ENCODE measurements at regions not wholly inside any gene's neighbourhood (a gene's known extent, or its start where the extent isn't known, plus 50 kb on each side); places are given as distances from the start of the nearest gene placed in this dataset.

GRCh38 chr22:47257566-47257965 lies 495.1 kb downstream of the TBC1D22A start:
- no peak for DNase-seq

GRCh38 chr22:47251911-47252310 lies 489.5 kb downstream of the TBC1D22A start:
- DNase-seq = no peak

- no peak for DNase-seq
These were observed 488.7 kb downstream of the TBC1D22A start for GRCh38 chr22:47250995-47251765.

GRCh38 chr22:47249370-47249928 lies 487.0 kb downstream of the TBC1D22A start:
- DNase-seq = no peak

DNA sequence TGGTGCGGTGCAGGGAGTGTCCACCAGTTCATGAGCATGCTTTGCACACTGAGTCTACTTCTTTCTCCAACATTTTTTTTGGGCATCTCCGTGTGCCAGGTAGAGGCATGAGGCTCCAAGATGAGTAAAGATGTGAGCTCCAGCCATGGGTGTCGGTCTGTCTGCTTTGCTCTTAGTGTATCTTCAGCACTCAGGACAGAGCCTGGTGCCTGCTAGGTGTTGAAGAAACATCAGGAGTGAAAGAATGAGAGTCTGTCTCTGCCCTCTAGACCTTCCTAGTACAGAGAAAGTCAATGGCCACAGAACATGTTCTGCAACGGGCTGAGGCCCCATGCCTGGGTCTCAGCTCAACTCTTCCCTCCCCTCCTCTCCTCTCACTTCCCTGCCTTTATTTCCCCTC lies 486.5 kb downstream of the TBC1D22A start:
- DNase-seq = no peak

GRCh38 chr22:47247579-47248240 lies 485.3 kb downstream of the TBC1D22A start:
- no peak for DNase-seq

GRCh38 chr22:47245786-47246185 lies 483.3 kb downstream of the TBC1D22A start:
- no peak for DNase-seq

GRCh38 chr22:47245286-47245685 lies 482.8 kb downstream of the TBC1D22A start:
- DNase-seq = no peak

DNA sequence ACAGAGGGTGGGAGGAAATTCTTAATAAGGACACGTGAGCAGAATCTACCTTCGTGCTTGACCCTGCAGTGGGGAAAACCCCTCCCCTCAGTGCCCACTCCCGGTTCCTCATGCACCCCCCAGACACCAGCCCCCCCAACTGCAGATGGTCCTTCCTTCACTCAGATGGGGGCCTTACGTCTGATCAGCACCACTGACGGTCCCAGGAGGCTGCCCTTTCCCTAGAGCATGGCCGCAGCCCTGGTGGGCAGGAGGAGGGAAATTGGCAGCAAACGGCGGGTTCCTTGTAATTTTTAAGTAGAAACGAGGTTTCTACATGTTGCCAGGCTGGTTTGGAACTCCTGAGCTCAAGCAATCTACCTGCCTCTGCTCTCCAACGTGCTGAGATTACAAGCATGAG lies 477.7 kb downstream of the TBC1D22A start:
- no peak for DNase-seq

DNA sequence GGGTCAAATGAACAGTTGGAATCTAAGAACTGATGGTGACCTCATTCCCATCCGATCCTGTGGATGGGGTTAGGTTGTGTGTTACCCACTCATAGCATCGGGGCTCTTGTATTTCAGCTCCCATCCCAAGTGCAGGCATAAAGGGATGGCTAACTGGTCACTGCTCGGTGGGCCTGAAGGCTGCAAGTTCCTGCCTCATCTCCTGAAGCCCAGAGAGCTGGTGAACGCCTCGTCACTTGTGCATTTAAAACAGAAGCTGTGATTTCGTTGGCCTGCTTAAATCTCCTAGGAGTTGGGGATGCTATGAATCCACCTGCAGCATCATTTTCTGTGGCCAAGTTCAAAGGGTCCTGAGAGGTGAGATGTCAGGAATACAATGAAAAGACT lies 477.0 kb downstream of the TBC1D22A start:
- DNase-seq = no peak

GRCh38 chr22:47238690-47239473 lies 476.4 kb downstream of the TBC1D22A start:
- DNase-seq = no peak

GRCh38 chr22:47237890-47238480 lies 475.5 kb downstream of the TBC1D22A start:
- no peak for DNase-seq

DNA sequence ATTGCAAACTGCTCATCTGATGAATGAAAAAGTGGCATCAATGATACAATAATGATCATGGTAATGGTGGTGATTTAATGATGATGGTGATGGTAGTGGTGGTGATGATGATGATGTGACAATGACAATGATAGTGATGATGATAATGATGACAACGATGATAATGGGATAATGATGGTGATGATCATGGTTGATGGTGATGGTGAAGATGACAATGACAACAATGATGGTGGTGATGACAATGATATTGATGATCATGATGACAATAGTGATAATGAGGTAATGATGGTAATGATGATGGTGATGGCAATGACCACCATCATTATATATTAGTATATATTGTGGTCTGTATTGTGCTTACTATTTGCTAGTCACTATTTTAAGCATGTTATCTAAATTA lies 474.3 kb downstream of the TBC1D22A start:
- no peak for DNase-seq

GRCh38 chr22:47236161-47236560 lies 473.7 kb downstream of the TBC1D22A start:
- DNase-seq = no peak

DNA sequence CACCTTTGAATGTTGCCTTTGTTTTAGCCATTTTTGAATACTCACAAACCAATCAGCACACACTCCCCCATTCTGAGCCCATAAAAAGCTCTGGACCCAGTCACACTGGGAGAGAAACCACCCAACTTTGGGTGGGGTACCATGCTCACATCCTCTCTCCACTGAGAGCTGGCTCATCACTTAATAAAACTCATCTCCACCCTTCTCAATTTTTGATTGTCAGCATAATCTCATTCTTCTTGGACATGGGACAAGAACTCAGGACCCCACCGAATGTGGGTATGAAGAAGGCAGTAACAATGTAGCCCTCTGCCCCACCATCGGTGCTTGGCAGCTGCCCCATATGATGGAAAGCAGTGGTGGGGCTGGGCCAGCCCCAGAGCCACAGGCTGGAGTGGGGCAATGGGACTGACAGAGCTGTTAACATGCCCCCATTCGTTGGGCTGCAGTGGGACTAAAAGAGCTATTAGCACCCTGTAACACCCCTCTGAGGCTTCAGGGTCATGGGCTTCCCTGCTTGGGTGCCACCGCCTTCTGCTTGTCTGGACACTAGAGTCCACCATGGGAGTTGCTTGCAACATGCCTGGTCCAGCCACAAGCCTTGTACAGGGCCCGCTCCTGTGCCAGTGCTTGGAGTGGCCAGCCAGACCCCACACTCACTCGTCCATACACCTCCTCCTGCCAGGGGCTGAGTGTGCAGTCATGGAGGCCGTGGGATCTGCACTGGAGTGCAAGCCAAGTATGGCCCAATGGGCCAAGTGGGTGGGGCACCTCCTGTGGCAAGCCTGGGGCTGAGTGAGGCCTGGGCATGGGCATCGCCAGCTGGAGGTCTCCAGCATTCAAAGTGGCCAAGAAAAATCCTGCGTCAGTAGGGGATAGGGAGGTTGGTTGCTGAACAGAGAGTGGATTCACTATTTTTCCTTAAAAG lies 471.1 kb downstream of the TBC1D22A start:
- DNase-seq = no peak

- DNase-seq = no peak
These were observed 470.3 kb downstream of the TBC1D22A start for GRCh38 chr22:47232753-47233152.

DNA sequence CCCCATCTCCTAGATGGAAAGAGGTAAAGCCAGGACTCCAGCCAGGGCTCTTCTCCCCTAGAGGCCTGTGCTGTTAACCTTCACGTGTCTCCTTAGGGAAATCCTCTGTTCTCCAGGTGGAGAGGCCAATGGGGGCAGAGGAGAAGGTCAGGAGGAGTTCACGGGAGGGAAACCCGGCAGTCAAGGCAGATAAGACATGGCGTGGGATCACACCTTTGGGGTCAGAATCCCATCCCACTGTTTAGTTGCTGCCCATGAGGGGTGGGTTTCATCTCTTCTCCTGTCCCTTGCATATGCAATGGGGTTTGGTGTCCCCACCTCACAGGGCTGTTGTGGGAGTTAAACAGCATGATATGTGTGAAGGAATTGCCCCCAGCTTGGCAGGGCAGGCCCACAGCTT lies 469.7 kb downstream of the TBC1D22A start:
- no peak for DNase-seq

- DNase-seq = no peak
These were observed 469.3 kb downstream of the TBC1D22A start for GRCh38 chr22:47231759-47232158.

- DNase-seq = no peak
These were observed 468.3 kb downstream of the TBC1D22A start for GRCh38 chr22:47230741-47231140.

- DNase-seq = no peak
These were observed 467.8 kb downstream of the TBC1D22A start for GRCh38 chr22:47230251-47230650.

GRCh38 chr22:47228767-47229166 lies 466.3 kb downstream of the TBC1D22A start:
- DNase-seq = no peak

Measured in NCI-H187 (cell line).